Keratinocyte (primary cell): ENCODE measurements at regions not wholly inside any gene's neighbourhood (a gene's known extent, or its start where the extent isn't known, plus 50 kb on each side); places are given as distances from the start of the nearest gene placed in this dataset.
A peak's percentile ranks its signal among the peaks of the same experiment; 100 is the strongest.
"Not testable (repeated sequence)": the region's sequence is repeated elsewhere in the genome, so short reads cannot be mapped to it uniquely, and the experiment has no call there.

Source experiments
- DNase-seq: peaks from one replicate; pipeline ENCODE4 v3.0.0-alpha.2; 2011; ENCODE audit warnings: low read depth, missing footprints, low spot score
- FAIRE-seq: peaks from 2 replicates; lab custom pipeline; 2011; peaks lifted over from hg19 to GRCh38; lab: Jason Lieb, UNC
- H2AFZ ChIP-seq: 2 replicates; pipeline ENCODE4 v1.6.0; 2012; ENCODE audit warnings: low read length, control low read depth, inconsistent platforms; ENCODE audit not compliant: control insufficient read depth
- H3K27ac ChIP-seq: 2 replicates; pipeline ENCODE4 v1.5.1; 2011; ENCODE audit warnings: low read length; ENCODE audit not compliant: control insufficient read depth, insufficient read depth
- H3K27me3 ChIP-seq: 3 replicates; pipeline ENCODE4 v1.6.0; 2011; ENCODE audit warnings: low read length; ENCODE audit not compliant: control insufficient read depth, insufficient read depth; ENCODE audit errors: extremely low read depth
- H3K36me3 ChIP-seq, 2 experiments: 2 replicates in 1 of 2; 3 replicates in 1 of 2; pipeline ENCODE4 v1.5.1; 2011; ENCODE audit warnings: low read length in 2 of 2, mild to moderate bottlenecking in 1 of 2; ENCODE audit not compliant: control insufficient read depth in 2 of 2, insufficient read depth in 2 of 2; ENCODE audit errors: extremely low read depth in 1 of 2
- H3K4me1 ChIP-seq: 3 replicates; pipeline ENCODE4 v1.5.1; 2011; ENCODE audit warnings: low read length; ENCODE audit not compliant: control insufficient read depth, insufficient read depth; ENCODE audit errors: extremely low read depth
- H3K4me2 ChIP-seq: 3 replicates; pipeline ENCODE4 v1.6.0; 2011; ENCODE audit warnings: low read depth, low read length; ENCODE audit not compliant: control insufficient read depth, insufficient read depth; ENCODE audit errors: extremely low read depth
- H3K4me3 ChIP-seq, 3 experiments: fragments of 200-600 bp in 1 of 3; sonication (generic) in 1 of 3; 2 replicates in 2 of 3; 3 replicates in 1 of 3; pipeline ENCODE4 v1.5.1; 2011 to 2016; ENCODE audit warnings: low read length in 3 of 3, mild to moderate bottlenecking in 3 of 3, control low read depth in 2 of 3, inconsistent platforms in 1 of 3, low read depth in 1 of 3, mixed read lengths in 1 of 3, mixed run types in 1 of 3, moderate library complexity in 1 of 3; ENCODE audit not compliant: control insufficient read depth in 2 of 3, insufficient read depth in 2 of 3; ENCODE audit errors: extremely low read depth in 1 of 3
- H3K79me2 ChIP-seq: 2 replicates; pipeline ENCODE4 v1.6.0; 2012; ENCODE audit warnings: low read length; ENCODE audit not compliant: control insufficient read depth, insufficient read depth
- H3K9ac ChIP-seq: 3 replicates; pipeline ENCODE4 v1.6.0; 2011; ENCODE audit warnings: low read length; ENCODE audit not compliant: control insufficient read depth, insufficient read depth; ENCODE audit errors: extremely low read depth
- H3K9me1 ChIP-seq: 3 replicates; pipeline ENCODE4 v1.6.0; 2011; ENCODE audit warnings: low read length; ENCODE audit not compliant: control insufficient read depth, insufficient read depth; ENCODE audit errors: extremely low read depth
- H3K9me3 ChIP-seq: 2 replicates; pipeline ENCODE4 v1.5.1; 2012; ENCODE audit warnings: low read depth, low read length; ENCODE audit not compliant: control insufficient read depth
- H4K20me1 ChIP-seq: 3 replicates; pipeline ENCODE4 v1.6.0; 2011; ENCODE audit warnings: low read length; ENCODE audit not compliant: control insufficient read depth, insufficient read depth; ENCODE audit errors: extremely low read depth
- EZH2 ChIP-seq: IDR thresholded peaks from one replicate; pipeline ENCODE4 v1.6.1; 2012; ENCODE audit warnings: inconsistent platforms, mild to moderate bottlenecking, low read length, moderate library complexity
- dilution Hi-C: fragments of 300-500 bp; cut with MboI; formaldehyde crosslinking; loops from one replicate; pipeline ENCODE4 v1.7.0; 2020; ENCODE audit warnings: low sequenced_read_pairs; ENCODE audit not compliant: extremely low pct_ligation_motif_present
- TF ChIP-seq, protein P1 (sequence below), 3 experiments: IDR thresholded peaks in 1 of 3; conservative IDR thresholded peaks in 1 of 3; optimal IDR thresholded peaks in 1 of 3; 2 replicates in 2 of 3; 3 replicates in 1 of 3; pipeline versions ENCODE3 to v1.5.1; 2011; ENCODE audit warnings: low read length in 3 of 3, mild to moderate bottlenecking in 3 of 3, moderate library complexity in 2 of 3, control low read depth in 1 of 3, inconsistent platforms in 1 of 3; ENCODE audit not compliant: insufficient read depth in 2 of 3; ENCODE audit errors: extremely low read depth in 1 of 3

DNA sequence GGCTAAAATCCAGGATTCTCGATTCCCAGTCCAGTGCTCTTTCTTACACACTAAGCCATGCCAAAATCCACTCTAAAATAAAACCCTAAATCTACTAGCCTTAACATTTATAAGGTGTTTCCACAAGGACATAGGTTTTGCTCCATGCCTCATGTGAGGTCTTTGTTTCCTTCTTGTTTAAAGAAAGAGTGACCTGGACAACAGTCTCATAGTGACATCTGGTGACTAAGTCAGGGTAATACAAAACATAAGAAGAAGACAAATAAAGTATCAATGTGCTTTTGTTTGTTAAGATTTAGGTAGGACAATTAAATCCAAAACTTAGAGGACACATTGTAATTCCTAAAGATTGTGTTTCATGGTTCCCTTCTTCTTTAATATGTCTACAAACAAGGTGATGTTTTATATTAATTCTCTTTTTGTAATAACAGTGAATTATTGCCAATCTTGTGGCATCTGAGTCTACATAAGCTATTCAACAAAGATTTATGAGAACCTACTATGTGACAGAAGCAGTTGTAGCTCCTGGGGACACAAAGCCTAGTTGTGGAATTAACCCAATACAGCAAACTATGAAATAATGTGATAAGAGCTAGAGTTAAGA lies 93.0 kb upstream of the TRIM77 start:
- H3K4me2 ChIP-seq, H4K20me1 ChIP-seq, H3K9ac ChIP-seq, H3K79me2 ChIP-seq, H3K27me3 ChIP-seq, dilution Hi-C loops, H3K36me3 ChIP-seq, DNase-seq, H3K4me3 ChIP-seq, H3K27ac ChIP-seq, H3K9me3 ChIP-seq, H2AFZ ChIP-seq, H3K4me1 ChIP-seq, H3K9me1 ChIP-seq: not testable (repeated sequence)
- peak; percentile 69 for FAIRE-seq

DNA sequence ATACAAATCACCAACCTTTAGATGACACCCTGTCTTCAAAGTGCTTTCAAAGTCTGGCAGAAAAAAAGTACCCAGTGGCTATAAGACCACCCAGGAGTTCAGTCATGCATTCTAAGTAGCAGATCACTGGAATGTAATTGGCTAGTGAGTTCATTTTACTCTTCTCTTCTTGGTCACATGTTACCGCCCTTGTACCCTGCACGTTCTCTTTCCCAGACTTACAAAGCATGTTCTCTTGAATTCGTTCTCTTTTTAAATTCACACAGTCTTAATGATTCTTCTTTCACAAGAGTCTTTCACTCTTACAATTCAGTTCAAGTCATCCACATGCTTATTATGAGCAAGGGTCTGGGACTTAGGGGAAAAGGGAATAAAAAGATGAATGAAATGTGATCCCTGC lies 89.4 kb upstream of the TRIM77 start:
- H3K9ac ChIP-seq, H4K20me1 ChIP-seq, H3K9me1 ChIP-seq, DNase-seq, H3K36me3 ChIP-seq, H3K27ac ChIP-seq, H3K4me1 ChIP-seq, dilution Hi-C loops, FAIRE-seq, H3K9me3 ChIP-seq, H3K79me2 ChIP-seq, H3K4me3 ChIP-seq, H3K4me2 ChIP-seq, H3K27me3 ChIP-seq, H2AFZ ChIP-seq: not testable (repeated sequence)

DNA sequence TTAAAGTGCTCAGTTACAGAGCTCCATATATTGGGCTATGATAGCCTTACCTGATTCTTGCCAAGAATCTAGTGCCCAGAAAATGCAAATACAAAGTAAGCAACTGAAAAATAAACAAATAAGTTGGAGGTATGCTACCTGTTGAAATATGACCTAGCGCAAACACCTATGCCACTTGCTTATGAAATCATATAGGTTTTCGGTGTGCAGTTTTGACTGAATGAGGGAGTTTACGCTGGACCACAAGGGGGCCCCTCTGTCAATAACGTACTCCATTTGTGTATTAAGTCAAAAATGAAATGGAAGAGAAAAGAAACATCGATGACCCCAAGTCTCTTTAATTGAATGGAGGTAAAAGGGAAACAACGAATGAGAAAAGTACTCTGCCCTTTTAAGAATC lies 84.9 kb upstream of the TRIM77 start:
- Histone ChIP-seq H3K36me3 (no peaks in the 10 kb centered on the region), H2AFZ (no peak overlapping the region), H3K79me2 (no peaks in the 10 kb centered on the region), H3K9me3 (no peaks in the 10 kb centered on the region), H3K9ac (no peak overlapping the region), H3K4me3 (no peak overlapping the region), H3K4me1 (no peaks in the 10 kb centered on the region), H3K27me3 (no peaks in the 10 kb centered on the region), H3K4me2 (no peak overlapping the region), H4K20me1 (no peaks in the 10 kb centered on the region), H3K27ac (no peak overlapping the region), H3K9me1 (no peaks in the 10 kb centered on the region)
- TF ChIP-seq, protein P1, sequence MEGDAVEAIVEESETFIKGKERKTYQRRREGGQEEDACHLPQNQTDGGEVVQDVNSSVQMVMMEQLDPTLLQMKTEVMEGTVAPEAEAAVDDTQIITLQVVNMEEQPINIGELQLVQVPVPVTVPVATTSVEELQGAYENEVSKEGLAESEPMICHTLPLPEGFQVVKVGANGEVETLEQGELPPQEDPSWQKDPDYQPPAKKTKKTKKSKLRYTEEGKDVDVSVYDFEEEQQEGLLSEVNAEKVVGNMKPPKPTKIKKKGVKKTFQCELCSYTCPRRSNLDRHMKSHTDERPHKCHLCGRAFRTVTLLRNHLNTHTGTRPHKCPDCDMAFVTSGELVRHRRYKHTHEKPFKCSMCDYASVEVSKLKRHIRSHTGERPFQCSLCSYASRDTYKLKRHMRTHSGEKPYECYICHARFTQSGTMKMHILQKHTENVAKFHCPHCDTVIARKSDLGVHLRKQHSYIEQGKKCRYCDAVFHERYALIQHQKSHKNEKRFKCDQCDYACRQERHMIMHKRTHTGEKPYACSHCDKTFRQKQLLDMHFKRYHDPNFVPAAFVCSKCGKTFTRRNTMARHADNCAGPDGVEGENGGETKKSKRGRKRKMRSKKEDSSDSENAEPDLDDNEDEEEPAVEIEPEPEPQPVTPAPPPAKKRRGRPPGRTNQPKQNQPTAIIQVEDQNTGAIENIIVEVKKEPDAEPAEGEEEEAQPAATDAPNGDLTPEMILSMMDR (optimal IDR thresholded peaks at IDR 0.05 in 1 of 3, IDR thresholded peaks at IDR 0.05 in 1 of 3, conservative IDR thresholded peaks at IDR 0.05 in 1 of 3; ENCODE audit: extremely low read depth in 1 of 3, insufficient read depth in 2 of 3, low read length in 3 of 3), result no peak
- TF ChIP-seq EZH2, result no peak
- dilution Hi-C loops, result no loop called here
- no peak for FAIRE-seq
- no peak for DNase-seq
